ENCODE measurements at regions not wholly inside any gene's neighbourhood (a gene's known extent, or its start where the extent isn't known, plus 50 kb on each side); places are given as distances from the start of the nearest gene placed in this dataset.

DNA sequence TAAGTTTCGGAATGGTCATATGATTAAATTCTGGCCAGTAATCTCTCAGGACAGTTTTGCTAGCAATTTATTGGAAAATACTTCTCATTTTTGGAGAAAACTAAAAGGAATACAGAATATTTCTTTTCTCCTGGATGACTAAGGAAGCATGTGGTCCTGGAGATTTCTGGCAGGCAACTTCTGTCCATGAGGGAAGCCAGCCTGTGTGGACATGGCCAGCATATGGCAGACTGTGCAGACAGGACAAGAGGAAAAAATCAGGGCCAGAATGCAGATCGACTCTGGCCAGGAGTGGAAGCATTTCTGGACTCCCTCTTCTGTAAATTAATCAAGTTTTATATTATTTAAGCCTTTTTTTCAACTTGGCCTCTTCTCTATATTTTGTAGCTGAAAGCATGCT, 100.4 kb upstream of the CDH18 start:
- Histone ChIP-seq H3K4me3 (no peak overlapping the region), H3F3A (ENCODE audit: low read depth) (no peaks in the 10 kb centered on the region), H3K9me3 (ENCODE audit: low read depth) (no peaks in the 10 kb centered on the region), H3K4me1 (no peaks in the 10 kb centered on the region), H2AFZ (replicated peaks) (no peak overlapping the region), H3K4me2 (no peak overlapping the region), H3K79me2 (ENCODE audit: low read depth) (no peaks in the 10 kb centered on the region), H3K27me3 (no peaks in the 10 kb centered on the region), H3K36me3 (no peaks in the 10 kb centered on the region), H3K9ac (no peak overlapping the region), H3K27ac (no peak overlapping the region), H4K20me1 (ENCODE audit: low read depth) (no peaks in the 10 kb centered on the region)
- no peak overlapping the region for H3K4me3 Mint-ChIP-seq
- peaks cover 8% of the 10 kb centered on the region for H3K36me3 Mint-ChIP-seq
- no peaks in the 10 kb centered on the region for H3K27me3 Mint-ChIP-seq (ENCODE audit: insufficient read depth, low read depth)
- H3K4me1 Mint-ChIP-seq: no peaks in the 10 kb centered on the region
- TF ChIP-seq, protein P1, sequence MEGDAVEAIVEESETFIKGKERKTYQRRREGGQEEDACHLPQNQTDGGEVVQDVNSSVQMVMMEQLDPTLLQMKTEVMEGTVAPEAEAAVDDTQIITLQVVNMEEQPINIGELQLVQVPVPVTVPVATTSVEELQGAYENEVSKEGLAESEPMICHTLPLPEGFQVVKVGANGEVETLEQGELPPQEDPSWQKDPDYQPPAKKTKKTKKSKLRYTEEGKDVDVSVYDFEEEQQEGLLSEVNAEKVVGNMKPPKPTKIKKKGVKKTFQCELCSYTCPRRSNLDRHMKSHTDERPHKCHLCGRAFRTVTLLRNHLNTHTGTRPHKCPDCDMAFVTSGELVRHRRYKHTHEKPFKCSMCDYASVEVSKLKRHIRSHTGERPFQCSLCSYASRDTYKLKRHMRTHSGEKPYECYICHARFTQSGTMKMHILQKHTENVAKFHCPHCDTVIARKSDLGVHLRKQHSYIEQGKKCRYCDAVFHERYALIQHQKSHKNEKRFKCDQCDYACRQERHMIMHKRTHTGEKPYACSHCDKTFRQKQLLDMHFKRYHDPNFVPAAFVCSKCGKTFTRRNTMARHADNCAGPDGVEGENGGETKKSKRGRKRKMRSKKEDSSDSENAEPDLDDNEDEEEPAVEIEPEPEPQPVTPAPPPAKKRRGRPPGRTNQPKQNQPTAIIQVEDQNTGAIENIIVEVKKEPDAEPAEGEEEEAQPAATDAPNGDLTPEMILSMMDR (IDR thresholded peaks at IDR 0.05): no peak
- no peak for TF ChIP-seq EZH2 (IDR thresholded peaks at IDR 0.05)
- TF ChIP-seq EZH2phosphoT487 (IDR thresholded peaks at IDR 0.05): no peak
- DNase-seq (ENCODE audit: low spot score): no peak
- no peak overlapping the region for H3K27ac Mint-ChIP-seq
- H3K9me3 Mint-ChIP-seq: peaks cover 3% of the 10 kb centered on the region

- Histone ChIP-seq H4K20me1 (ENCODE audit: low read depth) (no peaks in the 10 kb centered on the region), H3K4me1 (no peaks in the 10 kb centered on the region), H3K36me3 (no peaks in the 10 kb centered on the region), H3K27me3 (no peaks in the 10 kb centered on the region), H3K27ac (no peak overlapping the region), H3K9ac (no peak overlapping the region), H3F3A (ENCODE audit: low read depth) (no peaks in the 10 kb centered on the region), H3K4me2 (no peak overlapping the region), H2AFZ (replicated peaks) (no peak overlapping the region), H3K9me3 (ENCODE audit: low read depth) (no peaks in the 10 kb centered on the region), H3K4me3 (no peak overlapping the region), H3K79me2 (ENCODE audit: low read depth) (no peaks in the 10 kb centered on the region)
- DNase-seq (ENCODE audit: low spot score): no peak
- no peak overlapping the region for H3K27ac Mint-ChIP-seq
- H3K4me3 Mint-ChIP-seq: no peak overlapping the region
- peaks cover 8% of the 10 kb centered on the region for H3K36me3 Mint-ChIP-seq
- TF ChIP-seq, protein P1 (IDR thresholded peaks at IDR 0.05): no peak
- no peak for TF ChIP-seq EZH2 (IDR thresholded peaks at IDR 0.05)
- TF ChIP-seq EZH2phosphoT487 (IDR thresholded peaks at IDR 0.05): no peak
- peaks cover 3% of the 10 kb centered on the region for H3K9me3 Mint-ChIP-seq
- H3K27me3 Mint-ChIP-seq (ENCODE audit: insufficient read depth, low read depth): no peaks in the 10 kb centered on the region
- no peaks in the 10 kb centered on the region for H3K4me1 Mint-ChIP-seq
Measured at GRCh38 chr5:20087299-20087698, 99.3 kb upstream of the CDH18 start.

- Histone ChIP-seq H3K4me2 (no peak overlapping the region), H3K36me3 (no peaks in the 10 kb centered on the region), H3K9ac (no peak overlapping the region), H3K27me3 (no peaks in the 10 kb centered on the region), H3K4me3 (no peak overlapping the region), H3F3A (ENCODE audit: low read depth) (no peaks in the 10 kb centered on the region), H3K9me3 (ENCODE audit: low read depth) (no peaks in the 10 kb centered on the region), H3K4me1 (no peaks in the 10 kb centered on the region), H3K79me2 (ENCODE audit: low read depth) (no peaks in the 10 kb centered on the region), H3K27ac (no peak overlapping the region), H2AFZ (replicated peaks) (no peak overlapping the region), H4K20me1 (ENCODE audit: low read depth) (no peaks in the 10 kb centered on the region)
- DNase-seq (ENCODE audit: low spot score): no peak
- TF ChIP-seq EZH2 (IDR thresholded peaks at IDR 0.05): no peak
- TF ChIP-seq EZH2phosphoT487 (IDR thresholded peaks at IDR 0.05): no peak
- TF ChIP-seq, protein P1 (IDR thresholded peaks at IDR 0.05): no peak
- Mint-ChIP-seq H3K27me3 (ENCODE audit: insufficient read depth, low read depth) (no peaks in the 10 kb centered on the region), H3K4me1 (peaks cover 2% of the 10 kb centered on the region), H3K9me3 (no peaks in the 10 kb centered on the region), H3K4me3 (no peak overlapping the region), H3K27ac (no peak overlapping the region), H3K36me3 (no peaks in the 10 kb centered on the region)
Measured at GRCh38 chr5:20077186-20077585, 89.2 kb upstream of the CDH18 start.
